HepG2 (cell line): ENCODE measurements at regions not wholly inside any gene's neighbourhood (a gene's known extent, or its start where the extent isn't known, plus 50 kb on each side); places are given as distances from the start of the nearest gene placed in this dataset.

Experiments used
- MAX ChIP-seq: IDR thresholded peaks from 2 replicates; pipeline ENCODE4 v1.6.1; 2012; ENCODE audit warnings: inconsistent platforms
- NR2F2 ChIP-seq: IDR thresholded peaks from 2 replicates; pipeline ENCODE4 v1.6.1; 2012; ENCODE audit warnings: low read depth, inconsistent platforms, borderline replicate concordance
- SMAD9 ChIP-seq: sonication (generic); formaldehyde crosslinking; IDR thresholded peaks from 2 replicates; pipeline ENCODE4 v1.5.1; 2020; ENCODE audit warnings: mild to moderate bottlenecking, missing genetic modification reagents
- ZNF670 ChIP-seq: sonication (generic); formaldehyde crosslinking; IDR thresholded peaks from 2 replicates; pipeline ENCODE4 v1.8.0; 2022; ENCODE audit warnings: mild to moderate bottlenecking, missing genetic modification reagents, borderline replicate concordance

GRCh38 chr5:38182991-38183390 lies 75.4 kb upstream of the EGFLAM start:
- TF ChIP-seq NR2F2 = no peak
- TF ChIP-seq ZNF670 (CRISPR knock-in tag) = no peak
- no peak for TF ChIP-seq MAX
- no peak for TF ChIP-seq SMAD9
